ENCODE measurements at regions not wholly inside any gene's neighbourhood (a gene's known extent, or its start where the extent isn't known, plus 50 kb on each side); places are given as distances from the start of the nearest gene placed in this dataset.

DNA sequence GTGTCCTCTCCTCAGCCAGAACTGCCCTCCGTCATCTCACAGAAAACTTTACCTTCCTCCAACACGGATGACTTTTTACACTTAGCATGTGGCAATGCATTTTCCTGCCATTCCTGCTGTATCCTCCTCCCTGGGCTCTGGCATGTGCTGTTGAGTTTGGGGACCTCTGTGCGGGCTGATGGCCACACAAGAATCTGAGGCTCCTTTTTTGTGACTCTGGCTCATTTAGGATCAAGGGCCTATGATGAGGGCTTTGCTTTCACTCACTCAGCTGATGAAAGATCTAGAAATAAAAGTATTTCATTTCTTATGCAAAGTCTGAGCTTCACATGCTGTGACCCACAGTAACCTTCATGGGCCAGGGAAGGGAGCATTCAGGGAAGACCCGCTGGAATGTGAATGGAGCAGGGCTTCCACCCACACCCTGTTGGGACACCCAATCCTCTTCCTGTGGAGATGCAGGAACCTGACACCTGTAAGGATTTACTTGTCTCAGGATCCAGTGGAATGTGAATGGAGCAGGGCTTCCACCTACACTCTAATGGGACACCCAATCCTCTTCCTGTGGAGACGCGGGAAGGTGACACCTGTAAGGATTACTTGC lies 500.3 kb upstream of the MKI67 start:
- Mint-ChIP-seq H3K36me3 (ENCODE audit: low read depth) (no peaks in the 10 kb centered on the region; the same call in 1 of the 2 replicates), H3K4me1 (ENCODE audit: low read depth) (no peaks in the 10 kb centered on the region), H3K4me3 (no peak overlapping the region), H3K9me3 (peaks cover 69% of the 10 kb centered on the region), H3K27me3 (ENCODE audit: insufficient read depth) (no peaks in the 10 kb centered on the region), H3K27ac (no peak overlapping the region)
- no peak for DNase-seq
- TF ChIP-seq CTCF (IDR thresholded peaks at IDR 0.05): no peak

DNA sequence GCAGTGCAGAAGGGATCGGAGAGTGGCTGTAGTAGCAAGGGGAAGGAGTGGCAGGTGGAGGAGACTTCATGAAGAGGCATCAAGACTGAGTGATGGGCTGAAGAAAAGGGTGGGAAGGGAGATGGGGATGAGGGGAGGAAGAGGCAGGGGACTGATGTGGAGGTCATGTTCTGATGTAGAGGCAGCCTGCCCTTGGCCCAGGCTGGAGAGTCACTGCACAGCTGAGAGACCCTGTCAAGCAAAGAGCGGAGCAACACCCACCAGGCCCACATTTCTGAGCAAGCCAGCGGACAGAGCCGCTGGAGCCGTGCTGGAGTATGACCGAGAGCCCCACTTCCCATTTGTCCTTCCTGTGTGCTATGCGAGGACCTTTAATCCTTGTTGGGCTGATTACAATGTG lies 501.6 kb upstream of the MKI67 start:
- no peak overlapping the region for H3K4me3 Mint-ChIP-seq
- TF ChIP-seq CTCF (IDR thresholded peaks at IDR 0.05): no peak
- no peak for DNase-seq

GRCh38 chr10:128628252-128628651 lies 502.0 kb upstream of the MKI67 start:
- Mint-ChIP-seq H3K36me3 (ENCODE audit: low read depth) (peaks cover 4% of the 10 kb centered on the region; the same call in 1 of the 2 replicates), H3K27ac (no peak overlapping the region), H3K4me3 (no peak overlapping the region), H3K9me3 (peaks cover 74% of the 10 kb centered on the region), H3K4me1 (ENCODE audit: low read depth) (no peaks in the 10 kb centered on the region), H3K27me3 (ENCODE audit: insufficient read depth) (no peaks in the 10 kb centered on the region)
- DNase-seq: no peak
- no peak for TF ChIP-seq CTCF (IDR thresholded peaks at IDR 0.05)

More for the DNA sequence above, 501.6 kb upstream of the MKI67 start:
- H3K4me1 Mint-ChIP-seq (ENCODE audit: low read depth): no peaks in the 10 kb centered on the region
- no peak overlapping the region for H3K27ac Mint-ChIP-seq
- peaks cover 77% of the 10 kb centered on the region for H3K9me3 Mint-ChIP-seq
- no peaks in the 10 kb centered on the region for H3K27me3 Mint-ChIP-seq (ENCODE audit: insufficient read depth)
- peaks cover 4% of the 10 kb centered on the region; the same call in 1 of the 2 replicates for H3K36me3 Mint-ChIP-seq (ENCODE audit: low read depth)

DNA sequence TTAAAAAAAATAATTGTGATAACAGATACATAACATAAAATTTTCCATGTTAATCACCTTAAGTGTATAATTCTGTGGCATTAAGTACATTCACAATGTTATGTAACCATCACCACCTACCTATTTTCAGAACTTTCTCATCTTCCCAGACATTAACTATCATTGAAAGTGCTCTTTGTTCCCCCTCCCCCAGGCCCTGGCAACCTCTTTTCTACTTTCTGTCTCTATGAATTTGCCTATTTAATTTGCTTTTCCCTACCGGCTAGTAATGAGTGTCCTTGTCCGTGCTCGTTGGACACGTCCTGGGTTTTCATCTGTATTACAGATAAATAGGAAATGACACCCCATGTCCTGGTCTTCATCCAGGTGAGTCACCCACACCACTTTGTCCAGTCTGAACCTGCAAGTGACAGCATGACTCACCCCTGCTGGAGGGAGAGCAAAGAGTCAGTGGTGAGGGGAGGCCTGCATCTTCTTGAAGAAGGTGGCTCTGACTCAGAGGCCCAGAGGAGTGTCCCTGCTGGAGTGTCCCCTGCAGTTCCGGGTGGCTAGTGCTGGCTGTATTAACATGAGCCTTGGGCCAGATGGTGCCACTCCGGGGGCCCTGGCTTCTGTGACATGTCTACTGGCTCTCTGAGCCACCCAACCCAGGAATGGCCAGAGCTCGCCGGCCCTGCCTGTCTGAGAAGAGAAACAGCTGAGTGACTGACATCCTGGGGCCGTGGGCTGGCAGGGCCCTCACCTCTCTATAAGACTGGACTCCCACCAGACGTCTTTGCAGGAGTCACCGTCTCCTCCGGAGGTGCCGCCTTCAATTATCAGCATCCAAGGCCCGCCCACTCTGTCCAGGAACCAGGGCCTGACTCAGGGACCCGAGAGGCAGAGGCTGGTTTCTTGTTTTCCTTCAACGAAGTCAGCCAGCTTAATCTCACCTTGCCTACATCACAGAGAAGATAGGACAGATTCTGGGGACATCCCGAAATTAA lies 503.2 kb upstream of the MKI67 start:
- TF ChIP-seq CTCF (IDR thresholded peaks at IDR 0.05): no peak
- H3K36me3 Mint-ChIP-seq (ENCODE audit: low read depth): peaks cover 4% of the 10 kb centered on the region; the same call in 1 of the 2 replicates
- no peak for DNase-seq
- no peaks in the 10 kb centered on the region for H3K27me3 Mint-ChIP-seq (ENCODE audit: insufficient read depth)
- no peak overlapping the region for H3K27ac Mint-ChIP-seq
- no peak overlapping the region for H3K4me3 Mint-ChIP-seq
- H3K9me3 Mint-ChIP-seq: peaks cover 71% of the 10 kb centered on the region
- H3K4me1 Mint-ChIP-seq (ENCODE audit: low read depth): no peaks in the 10 kb centered on the region

DNA sequence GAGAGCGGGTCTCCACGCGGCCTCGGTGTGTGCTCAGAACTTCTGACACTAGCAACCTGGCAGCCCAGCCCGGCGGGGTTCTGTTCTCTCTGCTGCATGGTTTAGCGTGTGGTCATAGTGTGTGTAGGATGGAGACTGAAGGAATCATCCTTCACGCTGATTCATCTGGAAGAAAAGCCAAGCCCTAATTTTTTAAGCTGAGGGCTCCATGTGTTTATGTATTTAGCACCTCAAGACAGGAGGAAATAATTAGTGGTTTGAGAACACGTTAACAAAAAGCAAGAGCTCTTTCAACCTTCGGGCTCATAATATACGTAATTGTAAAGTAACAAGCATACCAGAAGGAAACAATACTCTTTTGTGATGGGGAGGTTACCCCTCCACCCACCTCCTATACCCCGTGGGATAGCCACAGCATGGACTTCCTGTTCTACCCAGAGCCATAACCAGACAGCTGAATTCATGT lies 504.6 kb upstream of the MKI67 start:
- Mint-ChIP-seq H3K9me3 (peaks cover 66% of the 10 kb centered on the region), H3K27ac (no peak overlapping the region), H3K36me3 (ENCODE audit: low read depth) (peaks cover 4% of the 10 kb centered on the region; the same call in 1 of the 2 replicates), H3K4me1 (ENCODE audit: low read depth) (no peaks in the 10 kb centered on the region), H3K27me3 (ENCODE audit: insufficient read depth) (no peaks in the 10 kb centered on the region), H3K4me3 (no peak overlapping the region)
- TF ChIP-seq CTCF (IDR thresholded peaks at IDR 0.05): no peak
- DNase-seq: no peak

Data from HFFc6 (cell line).